ENCODE measurements at regions not wholly inside any gene's neighbourhood (a gene's known extent, or its start where the extent isn't known, plus 50 kb on each side); places are given as distances from the start of the nearest gene placed in this dataset.

GRCh38 chr18:25455646-25456045 is 103.7 kb upstream of the ZNF521 start:
- no peak for DNase-seq
- no peaks in the 10 kb centered on the region for H3K27me3 ChIP-seq
- H3K4me3 ChIP-seq: no peak overlapping the region
- no peaks in the 10 kb centered on the region for H3K9me3 ChIP-seq
- intact Hi-C loops (cut with DNase I; ENCODE audit: low total_unique reads): no loop called here
- no peak overlapping the region for H3K27ac ChIP-seq
- no peak for TF ChIP-seq CTCF (IDR thresholded peaks at IDR 0.05)
- TF ChIP-seq POLR2A (IDR thresholded peaks at IDR 0.05): no peak
- no peaks in the 10 kb centered on the region for H3K36me3 ChIP-seq
- H3K4me1 ChIP-seq: no peaks in the 10 kb centered on the region

GRCh38 chr18:25455159-25455558 is 103.2 kb upstream of the ZNF521 start:
- Histone ChIP-seq H3K4me3 (no peak overlapping the region), H3K9me3 (no peaks in the 10 kb centered on the region)

GRCh38 chr18:25454730-25455129 is 102.8 kb upstream of the ZNF521 start:
- H3K4me3 ChIP-seq: no peak overlapping the region
- no peaks in the 10 kb centered on the region for H3K4me1 ChIP-seq
- no peaks in the 10 kb centered on the region for H3K36me3 ChIP-seq
- H3K27ac ChIP-seq: no peak overlapping the region
- H3K9me3 ChIP-seq: no peaks in the 10 kb centered on the region
- TF ChIP-seq CTCF (IDR thresholded peaks at IDR 0.05): no peak
- no peak for TF ChIP-seq POLR2A (IDR thresholded peaks at IDR 0.05)
- H3K27me3 ChIP-seq: no peaks in the 10 kb centered on the region
- DNase-seq: no peak
- intact Hi-C loops (cut with DNase I; ENCODE audit: low total_unique reads): no loop called here

More at GRCh38 chr18:25455159-25455558, 103.2 kb upstream of the ZNF521 start:
- H3K36me3 ChIP-seq: no peaks in the 10 kb centered on the region
- TF ChIP-seq CTCF (IDR thresholded peaks at IDR 0.05) (no peak), POLR2A (IDR thresholded peaks at IDR 0.05) (no peak)
- DNase-seq: no peak
- H3K27ac ChIP-seq: no peak overlapping the region
- no peaks in the 10 kb centered on the region for H3K4me1 ChIP-seq
- H3K27me3 ChIP-seq: no peaks in the 10 kb centered on the region
- intact Hi-C loops (cut with DNase I; ENCODE audit: low total_unique reads): no loop called here

- H3K27ac ChIP-seq: no peak overlapping the region
- no peaks in the 10 kb centered on the region for H3K4me1 ChIP-seq
- intact Hi-C loops (cut with DNase I; ENCODE audit: low total_unique reads): no loop called here
- H3K36me3 ChIP-seq: no peaks in the 10 kb centered on the region
- H3K9me3 ChIP-seq: no peaks in the 10 kb centered on the region
- TF ChIP-seq POLR2A (IDR thresholded peaks at IDR 0.05): no peak
- TF ChIP-seq CTCF (IDR thresholded peaks at IDR 0.05): no peak
- DNase-seq: no peak
- no peak overlapping the region for H3K4me3 ChIP-seq
- H3K27me3 ChIP-seq: no peaks in the 10 kb centered on the region
These were observed 102.3 kb upstream of the ZNF521 start for GRCh38 chr18:25454270-25454659.

- Histone ChIP-seq H3K27ac (no peak overlapping the region), H3K9me3 (no peaks in the 10 kb centered on the region), H3K27me3 (no peaks in the 10 kb centered on the region), H3K4me1 (no peaks in the 10 kb centered on the region), H3K36me3 (no peaks in the 10 kb centered on the region), H3K4me3 (no peak overlapping the region)
- DNase-seq: no peak
- intact Hi-C loops (cut with DNase I; ENCODE audit: low total_unique reads): no loop called here
- TF ChIP-seq CTCF (IDR thresholded peaks at IDR 0.05) (no peak), POLR2A (IDR thresholded peaks at IDR 0.05) (no peak)
These were observed 101.7 kb upstream of the ZNF521 start for GRCh38 chr18:25453556-25454269.

Data from uterus (tissue), 3 donors.